ENCODE measurements at regions not wholly inside any gene's neighbourhood (a gene's known extent, or its start where the extent isn't known, plus 50 kb on each side); places are given as distances from the start of the nearest gene placed in this dataset.

DNA sequence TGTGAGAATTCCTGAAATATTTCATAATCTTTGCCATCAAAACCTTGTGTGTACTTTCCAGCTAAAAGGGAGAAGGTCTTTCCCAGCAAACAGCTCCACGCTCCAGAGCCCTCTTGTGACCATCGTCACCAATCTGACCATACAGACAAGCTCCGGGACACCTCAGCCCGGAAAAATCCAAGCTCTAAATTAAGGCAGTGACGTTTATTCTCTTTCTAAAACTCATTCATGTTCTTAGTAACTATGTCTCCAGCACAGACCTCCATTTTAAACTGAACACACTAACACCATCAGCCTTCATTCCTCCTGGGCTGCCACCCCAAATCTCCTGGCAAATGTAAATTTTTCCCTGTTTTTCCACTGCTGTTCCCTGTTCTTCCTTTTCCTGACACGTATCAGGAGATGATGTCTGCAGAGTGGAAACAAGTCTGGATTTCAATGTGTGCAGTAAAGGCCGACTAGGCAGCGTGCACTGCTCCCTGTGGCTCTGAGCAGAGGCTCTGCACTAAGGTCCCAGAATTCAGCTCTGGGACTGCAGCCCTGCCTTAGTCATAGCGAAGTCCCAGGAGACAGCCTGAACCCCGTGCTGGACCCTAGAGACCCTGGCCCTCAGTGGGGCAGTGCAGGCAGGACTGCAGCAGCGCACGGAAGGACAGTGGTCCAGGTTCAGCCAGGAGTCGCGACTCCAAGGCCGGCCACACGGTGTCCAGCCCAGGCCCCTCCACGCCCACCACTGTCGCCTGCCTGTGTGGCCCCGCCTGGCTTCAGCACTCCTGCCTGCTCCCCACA is 452.5 kb upstream of the SALL3 start:
- DNase-seq (ENCODE audit: low read depth in 2 of 2): no peak

DNA sequence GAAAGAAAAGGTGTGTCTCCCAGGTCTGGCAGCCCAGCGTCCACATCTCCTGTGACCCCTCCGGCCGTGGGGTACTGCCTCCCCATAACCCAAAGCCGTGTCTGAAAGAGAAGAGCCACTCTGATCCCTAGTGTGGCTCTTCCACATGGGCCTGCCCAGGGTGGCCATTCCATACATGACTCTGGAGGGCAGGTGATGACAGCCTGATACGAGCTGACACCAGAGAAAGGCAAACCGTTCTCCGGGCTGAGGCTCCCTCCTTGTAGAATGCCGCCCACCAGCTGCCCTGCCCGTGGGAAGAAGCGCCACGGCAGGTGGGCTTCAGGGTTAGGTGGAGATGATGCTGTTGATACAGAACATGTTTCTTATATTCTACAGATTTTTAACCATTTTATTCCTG is 451.6 kb upstream of the SALL3 start:
- no peak for DNase-seq (ENCODE audit: low read depth in 2 of 2)

DNA sequence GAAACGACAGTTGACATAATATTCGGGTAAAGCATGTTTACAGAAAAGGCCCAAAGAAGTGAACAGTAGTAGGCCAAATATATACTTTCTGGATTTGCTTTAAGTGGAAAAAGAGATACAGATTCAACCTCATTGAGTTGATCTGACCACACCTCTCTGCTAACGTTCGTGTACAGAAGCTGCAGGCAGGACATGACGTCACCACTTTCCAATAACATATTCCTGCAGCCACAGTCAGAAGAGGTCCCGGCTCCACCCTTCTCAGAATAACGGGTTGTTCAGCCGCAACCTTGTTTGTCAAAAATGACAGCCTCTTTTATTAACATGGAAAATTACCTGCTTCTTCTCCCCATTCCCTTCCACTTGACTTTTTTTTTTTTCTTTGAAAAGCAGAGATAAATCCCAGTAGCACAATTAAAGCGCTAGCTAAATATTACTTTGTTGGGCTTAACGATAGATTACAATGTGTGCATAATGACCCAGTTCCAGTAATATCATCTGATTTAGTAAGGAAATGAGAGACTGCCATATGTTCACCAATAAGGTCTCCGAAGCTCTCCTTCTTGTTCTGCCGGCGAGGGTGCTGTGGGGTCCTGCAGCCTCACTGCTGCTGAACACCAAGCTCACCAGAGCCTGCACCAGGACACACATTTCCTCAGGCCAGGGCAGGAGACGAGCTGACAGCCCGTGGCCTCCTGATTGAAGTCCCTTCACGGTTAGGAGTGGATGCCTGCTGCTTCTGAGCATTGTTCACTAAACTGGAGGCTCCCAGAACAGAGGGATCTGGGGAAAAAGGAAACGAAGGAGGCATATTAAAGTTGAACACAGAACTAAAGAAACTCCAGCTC is 451.0 kb upstream of the SALL3 start:
- no peak for DNase-seq (ENCODE audit: low read depth in 2 of 2)

DNA sequence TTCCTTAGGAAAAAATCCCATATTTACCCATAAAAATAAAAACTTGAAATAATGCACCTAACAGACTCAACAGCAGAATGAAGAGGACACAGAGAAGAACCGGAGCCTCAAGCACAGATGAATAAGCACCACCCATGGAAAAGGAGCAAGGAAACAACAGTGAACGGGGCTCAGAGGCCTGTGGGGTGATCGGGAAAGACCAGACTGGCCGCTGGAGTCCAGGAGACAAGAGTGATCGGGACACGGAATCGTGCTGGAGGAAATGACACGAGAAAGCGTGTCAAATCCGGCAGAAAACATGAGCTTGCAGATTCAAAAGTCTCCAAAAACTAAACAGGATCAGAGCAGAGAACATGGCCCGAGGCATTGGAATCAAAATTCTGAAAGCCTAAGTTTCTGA is 448.0 kb upstream of the SALL3 start:
- no peak for DNase-seq (ENCODE audit: low read depth in 2 of 2)

DNA sequence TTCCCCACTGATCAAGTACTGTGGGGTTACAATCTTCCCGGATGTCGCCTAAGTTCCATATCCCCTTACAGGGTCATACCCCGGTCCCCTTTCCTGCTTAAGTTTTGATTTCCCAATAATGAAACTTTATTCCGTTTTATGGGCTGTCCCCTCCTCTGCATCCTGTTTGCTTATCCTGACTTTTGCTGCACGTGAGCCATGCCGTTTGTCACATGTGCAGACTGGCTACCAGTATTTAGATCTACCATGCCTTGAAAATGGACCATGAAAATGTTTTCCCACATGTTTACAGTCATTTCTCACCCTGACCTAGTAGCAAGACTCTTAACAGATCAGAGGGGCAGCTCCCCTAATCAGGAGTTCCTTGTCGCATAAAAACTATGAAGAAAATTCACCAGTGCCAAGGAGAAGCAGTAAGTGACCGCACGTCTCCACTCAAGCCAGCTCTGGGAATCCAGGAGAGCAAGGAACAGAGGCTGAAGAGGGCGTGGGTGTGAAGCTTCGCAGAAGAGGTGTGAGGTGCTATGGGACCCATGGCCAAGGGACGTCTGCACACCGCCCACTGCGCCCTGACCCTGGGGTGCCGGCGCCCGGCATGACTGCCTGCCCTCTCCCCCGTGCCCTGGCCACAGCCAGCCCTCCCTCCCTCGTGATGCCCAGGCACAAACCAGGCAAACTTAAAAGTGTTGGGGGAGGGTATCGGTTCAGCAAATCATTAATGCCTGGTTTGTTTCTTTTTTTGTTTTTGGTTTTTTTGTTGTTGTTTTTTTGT is 440.8 kb upstream of the SALL3 start:
- DNase-seq (ENCODE audit: low read depth in 2 of 2): no peak

DNA sequence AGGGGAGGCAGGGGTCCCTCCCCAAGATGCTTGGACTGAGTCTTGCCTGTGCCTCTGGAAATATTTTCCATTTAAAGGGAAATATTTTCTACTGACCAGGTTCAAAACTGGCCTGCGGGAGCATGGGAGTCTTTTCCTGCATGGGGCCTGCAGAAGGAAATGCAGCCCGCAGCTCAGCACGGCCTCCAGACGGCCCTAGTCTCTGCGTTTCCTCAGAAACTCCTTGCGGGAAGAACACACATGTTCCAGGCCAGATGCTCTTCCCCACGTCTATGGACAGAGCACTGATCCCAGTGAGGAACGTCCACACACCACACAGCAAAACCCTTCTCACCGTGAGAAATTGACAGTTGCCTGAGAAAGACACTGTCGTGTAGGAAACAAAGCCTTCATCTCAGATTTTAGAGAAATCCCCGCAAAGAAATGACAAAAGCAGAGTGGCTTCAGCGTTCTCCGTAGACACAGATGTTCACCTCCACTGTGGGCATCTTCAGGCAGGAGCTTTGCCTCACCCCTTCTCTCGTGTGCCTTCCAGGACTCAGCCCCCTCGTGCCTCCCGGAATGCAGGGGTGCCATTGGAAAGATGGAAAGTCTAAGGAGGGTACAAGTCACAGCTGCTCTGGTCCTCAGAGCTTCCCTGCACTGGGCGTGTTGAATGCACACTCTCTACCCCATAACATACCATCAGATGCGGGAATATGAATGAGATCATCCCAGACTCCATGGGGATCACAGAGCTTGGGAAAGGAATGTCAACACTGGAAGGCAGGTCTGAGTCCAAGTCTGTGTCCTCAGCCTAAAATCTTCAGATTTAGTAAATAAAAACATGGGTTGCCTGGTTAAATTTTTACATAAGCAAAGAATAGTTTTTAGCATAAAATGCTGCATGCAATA is 438.7 kb upstream of the SALL3 start:
- DNase-seq (ENCODE audit: low read depth in 2 of 2): no peak

DNA sequence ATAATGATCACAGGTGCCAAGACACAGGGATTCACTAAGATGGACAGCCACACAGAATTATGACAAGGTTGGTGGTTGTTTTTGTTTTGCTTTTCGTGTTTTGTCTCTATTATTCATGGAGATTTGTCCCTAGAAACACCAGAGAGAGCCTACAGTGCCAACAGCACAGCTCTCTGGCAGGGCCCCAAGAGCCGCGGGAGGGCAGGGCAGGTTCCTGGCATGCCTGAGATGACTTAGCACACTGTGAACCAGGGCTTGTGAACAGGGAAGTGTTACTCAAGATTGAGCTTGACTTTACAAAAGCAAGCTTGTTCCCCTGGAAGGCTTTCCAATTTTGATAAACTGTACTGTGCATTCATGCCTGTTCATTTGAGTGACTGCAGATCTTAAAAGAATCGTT is 437.4 kb upstream of the SALL3 start:
- no peak for DNase-seq (ENCODE audit: low read depth in 2 of 2)

DNA sequence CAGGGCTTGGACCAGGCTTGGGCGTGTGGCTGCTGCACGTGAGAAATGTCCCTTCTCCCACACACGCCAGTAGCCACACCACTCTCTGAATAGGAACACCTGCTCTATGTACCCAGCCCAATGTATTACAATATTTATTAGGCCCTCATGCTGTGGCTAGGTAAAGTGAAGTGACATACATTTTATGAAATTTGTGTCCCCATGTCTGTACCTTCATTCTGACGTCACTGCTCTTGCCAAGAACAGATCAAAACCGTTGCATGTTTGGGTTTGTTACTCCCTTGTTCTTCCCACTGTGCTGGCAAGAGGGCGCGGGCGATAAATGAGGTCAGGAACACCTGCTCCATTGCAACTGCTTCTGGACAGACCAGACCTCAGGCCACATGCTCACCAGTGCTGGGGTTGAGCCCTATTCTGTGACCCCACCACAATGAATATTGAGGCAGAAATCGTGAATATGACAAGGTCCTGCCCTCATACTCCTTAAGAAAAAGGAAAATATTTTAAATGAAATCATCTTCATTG is 436.4 kb upstream of the SALL3 start:
- no peak for DNase-seq (ENCODE audit: low read depth in 2 of 2)

DNA sequence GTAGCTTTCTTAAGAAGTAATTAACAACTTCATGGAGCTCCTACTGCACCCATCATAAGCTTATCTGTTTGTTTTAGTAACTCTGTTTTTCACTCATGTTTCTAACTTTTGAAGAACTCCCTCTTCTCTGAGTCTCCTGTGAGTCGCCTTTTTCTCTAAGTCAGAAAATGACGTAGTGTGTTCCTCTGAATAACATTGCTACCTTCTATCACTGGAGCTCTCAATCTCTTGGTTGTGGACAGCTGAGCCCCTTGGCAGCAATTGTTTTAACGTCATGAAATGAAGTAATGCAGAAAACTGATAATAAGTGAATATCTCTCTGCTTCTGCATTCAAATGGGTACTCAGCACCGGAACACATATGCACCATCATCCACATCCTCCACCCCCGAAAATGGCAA is 433.3 kb upstream of the SALL3 start:
- no peak for DNase-seq (ENCODE audit: low read depth in 2 of 2)

DNA sequence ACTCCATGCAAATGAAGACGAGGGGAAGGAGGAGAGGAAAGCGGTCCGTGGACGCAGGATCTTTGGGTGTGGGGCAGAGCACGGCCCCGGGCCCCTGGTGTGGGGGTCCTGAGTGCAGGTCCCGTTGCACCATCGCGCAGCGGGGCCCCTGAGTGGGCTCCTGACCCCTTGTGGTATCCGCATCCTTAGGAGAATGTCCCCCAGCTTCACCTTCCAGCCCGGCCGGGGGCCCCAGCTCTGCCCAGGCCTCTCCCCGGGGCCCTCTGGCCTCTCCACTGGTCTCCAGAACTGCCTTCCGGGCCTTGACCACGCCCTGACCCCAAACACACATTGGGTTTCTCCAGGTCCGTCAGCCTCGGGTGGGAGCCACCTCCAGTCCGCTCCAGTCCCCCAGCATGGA is 431.8 kb upstream of the SALL3 start:
- no peak for DNase-seq (ENCODE audit: low read depth in 2 of 2)

DNA sequence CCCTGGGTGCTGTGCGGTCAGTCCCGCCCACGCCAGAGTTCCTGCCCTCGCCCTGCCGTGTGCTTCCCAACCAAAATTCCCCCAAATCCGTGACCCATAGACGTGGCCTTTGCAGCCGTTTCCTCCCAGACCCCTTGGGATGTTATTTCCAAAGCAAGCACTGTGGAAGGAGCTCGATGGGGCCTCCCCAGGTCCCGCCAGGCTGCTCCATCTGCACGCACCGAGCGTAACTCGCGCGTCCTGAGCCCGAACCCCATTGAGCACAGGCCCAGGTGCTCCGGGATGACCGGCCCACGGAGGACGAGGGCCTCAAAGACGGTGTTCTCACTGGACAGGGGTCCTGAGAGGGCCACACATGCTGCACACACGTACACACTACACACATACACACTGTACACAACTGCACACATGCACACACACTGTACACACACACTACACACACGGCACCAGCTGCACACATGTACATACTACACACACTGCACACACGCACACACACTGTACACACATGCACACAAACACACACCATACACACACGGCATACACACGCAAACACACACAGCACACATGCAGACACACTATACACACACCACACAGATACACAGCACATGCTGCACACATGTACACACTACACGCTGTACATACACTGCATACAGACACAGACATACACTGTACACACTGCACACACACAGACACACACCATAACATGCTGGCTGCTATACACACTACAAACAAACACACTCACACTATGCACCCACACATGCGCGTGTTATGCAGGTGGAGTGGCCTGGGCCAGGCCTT is 431.2 kb upstream of the SALL3 start:
- DNase-seq (ENCODE audit: low read depth in 2 of 2): no peak

DNA sequence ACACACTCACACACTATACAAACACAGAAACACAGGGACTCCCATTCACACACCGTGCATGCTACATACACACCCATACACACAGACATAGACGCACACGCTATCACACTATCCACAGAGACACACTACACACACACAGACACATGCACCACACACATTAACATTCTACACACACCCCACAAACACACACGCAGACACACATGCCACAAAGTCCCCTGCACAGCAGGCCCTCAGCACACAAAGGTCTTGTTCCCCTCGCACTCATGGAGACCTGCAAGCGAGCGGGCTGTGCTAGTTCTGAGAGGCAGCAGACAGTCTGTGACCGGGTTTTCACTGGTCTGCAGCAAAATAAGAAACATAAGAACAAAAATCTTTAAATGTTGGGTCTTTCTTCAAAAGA is 429.6 kb upstream of the SALL3 start:
- no peak for DNase-seq (ENCODE audit: low read depth in 2 of 2)

DNA sequence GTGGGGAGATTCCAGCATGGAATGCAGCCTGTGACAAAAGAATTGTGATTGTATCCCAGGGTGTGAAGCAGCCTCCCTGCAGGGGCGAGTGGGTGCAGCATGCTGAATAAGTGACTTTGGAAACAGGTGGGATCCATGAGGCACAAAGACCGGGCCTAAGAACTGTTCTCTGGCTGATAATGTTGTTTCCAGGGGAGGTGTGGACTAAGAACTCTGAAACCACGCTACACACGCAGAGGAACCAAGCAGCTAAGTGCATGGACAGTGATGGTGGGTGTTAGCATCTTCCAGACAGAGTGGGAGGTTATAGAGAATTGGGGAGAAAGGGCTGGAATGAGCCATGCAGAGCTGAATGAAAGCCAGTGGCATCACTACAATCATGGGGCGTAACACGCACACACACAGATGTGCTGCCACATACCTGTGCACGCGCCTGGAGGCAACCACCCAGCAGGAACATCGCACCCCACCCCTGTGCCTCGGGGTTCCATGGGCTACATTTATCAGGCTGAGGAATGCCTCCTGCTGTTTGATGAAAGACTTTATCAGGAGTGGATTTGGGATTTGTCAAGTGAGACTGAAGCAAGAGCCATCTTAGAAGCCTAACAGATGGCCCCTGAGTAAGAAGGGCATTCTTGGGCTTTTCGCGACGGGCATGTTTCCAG is 424.5 kb upstream of the SALL3 start:
- no peak for DNase-seq (ENCODE audit: low read depth in 2 of 2)

DNA sequence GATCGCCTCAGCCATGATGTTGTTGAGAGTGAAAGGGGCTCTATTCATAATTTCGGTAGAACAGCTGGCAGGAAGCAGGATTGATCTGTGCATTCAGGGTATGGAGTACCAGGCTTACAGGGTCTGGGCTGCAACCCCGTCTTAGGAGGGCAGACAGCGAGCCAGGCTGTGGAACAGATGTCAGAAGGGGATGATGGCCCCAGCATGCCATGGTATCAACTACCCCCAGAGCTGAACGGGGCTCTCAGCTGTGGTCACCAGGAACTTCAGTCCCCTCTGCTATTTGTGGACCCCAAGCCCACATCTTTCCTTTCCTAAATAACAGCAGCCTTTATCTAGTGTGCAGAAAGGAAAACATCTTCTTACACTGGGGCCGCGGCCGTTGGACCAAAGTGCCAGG is 422.2 kb upstream of the SALL3 start:
- no peak for DNase-seq (ENCODE audit: low read depth in 2 of 2)

DNA sequence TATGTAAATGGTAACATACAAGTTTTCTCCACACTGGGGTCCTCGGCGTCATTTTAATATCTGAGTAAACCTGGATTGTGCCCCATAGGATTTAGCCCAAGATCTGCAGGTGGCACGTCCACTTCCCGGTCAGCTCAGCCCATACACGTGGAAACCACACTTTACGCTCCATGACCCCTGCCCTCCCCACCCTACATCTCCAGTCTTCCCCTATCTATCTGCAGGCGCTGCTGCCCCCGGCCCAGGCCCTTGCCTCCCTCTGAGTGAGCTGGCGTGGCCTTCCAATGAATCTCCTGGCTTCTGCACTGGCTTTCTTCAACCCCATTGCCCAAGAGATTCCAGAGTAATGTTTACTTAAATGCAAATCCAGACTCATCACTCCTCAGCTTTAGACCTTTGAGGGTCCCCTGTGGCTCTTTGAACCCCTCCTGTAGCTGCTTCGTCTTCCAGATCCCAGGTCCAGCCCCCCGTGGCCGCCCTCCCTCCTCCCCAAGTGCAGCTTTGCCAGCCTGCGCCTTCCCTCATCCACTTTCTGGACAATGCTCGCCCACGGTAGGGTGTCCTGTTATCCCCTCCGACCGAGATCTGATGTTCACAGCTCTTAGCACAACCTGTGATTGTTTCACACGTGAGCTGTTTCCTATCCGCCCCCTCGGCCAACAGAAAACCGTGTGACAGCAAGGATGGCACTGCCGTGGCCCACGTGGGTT is 421.4 kb upstream of the SALL3 start:
- no peak for DNase-seq (ENCODE audit: low read depth in 2 of 2)

DNA sequence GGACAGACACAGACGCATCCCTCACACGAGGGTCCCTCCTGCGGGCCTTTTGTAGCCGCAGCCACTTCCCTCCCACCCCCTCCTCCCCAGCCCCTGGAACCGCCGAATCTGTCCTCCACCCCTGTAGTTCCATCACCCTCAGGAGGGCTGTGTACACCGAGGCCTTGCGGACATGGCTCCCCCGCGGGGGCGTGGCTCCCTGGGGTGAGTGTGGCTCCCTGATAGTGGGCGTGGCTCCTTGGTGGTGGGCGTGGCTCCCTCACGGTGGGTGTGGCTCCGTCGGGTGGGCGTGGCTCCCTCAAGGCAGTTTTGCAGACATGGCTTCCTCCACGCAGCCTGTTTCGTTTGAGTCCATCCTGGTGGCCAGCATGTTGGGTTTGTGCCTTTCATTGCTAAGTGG is 420.7 kb upstream of the SALL3 start:
- no peak for DNase-seq (ENCODE audit: low read depth in 2 of 2)

DNA sequence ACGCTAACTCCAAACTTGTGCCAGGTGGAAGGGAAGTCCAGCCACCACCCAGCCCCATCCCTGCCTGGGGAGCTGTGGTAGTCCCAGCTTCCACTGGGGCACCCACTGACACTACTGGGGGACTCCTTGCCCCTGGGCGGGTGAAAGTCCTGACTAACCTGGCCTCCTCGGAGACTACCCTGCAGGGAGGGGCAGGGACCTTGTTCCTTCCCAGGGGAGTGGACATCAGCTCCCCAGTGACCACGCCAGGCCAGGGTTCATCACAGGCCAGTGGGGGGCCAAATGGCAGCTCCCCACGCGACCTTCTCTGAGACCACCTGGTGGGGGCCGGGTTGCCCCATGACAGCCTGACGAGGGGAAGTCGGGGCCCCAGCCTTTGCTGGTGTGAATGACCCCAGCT is 420.0 kb upstream of the SALL3 start:
- DNase-seq (ENCODE audit: low read depth in 2 of 2): no peak

DNA sequence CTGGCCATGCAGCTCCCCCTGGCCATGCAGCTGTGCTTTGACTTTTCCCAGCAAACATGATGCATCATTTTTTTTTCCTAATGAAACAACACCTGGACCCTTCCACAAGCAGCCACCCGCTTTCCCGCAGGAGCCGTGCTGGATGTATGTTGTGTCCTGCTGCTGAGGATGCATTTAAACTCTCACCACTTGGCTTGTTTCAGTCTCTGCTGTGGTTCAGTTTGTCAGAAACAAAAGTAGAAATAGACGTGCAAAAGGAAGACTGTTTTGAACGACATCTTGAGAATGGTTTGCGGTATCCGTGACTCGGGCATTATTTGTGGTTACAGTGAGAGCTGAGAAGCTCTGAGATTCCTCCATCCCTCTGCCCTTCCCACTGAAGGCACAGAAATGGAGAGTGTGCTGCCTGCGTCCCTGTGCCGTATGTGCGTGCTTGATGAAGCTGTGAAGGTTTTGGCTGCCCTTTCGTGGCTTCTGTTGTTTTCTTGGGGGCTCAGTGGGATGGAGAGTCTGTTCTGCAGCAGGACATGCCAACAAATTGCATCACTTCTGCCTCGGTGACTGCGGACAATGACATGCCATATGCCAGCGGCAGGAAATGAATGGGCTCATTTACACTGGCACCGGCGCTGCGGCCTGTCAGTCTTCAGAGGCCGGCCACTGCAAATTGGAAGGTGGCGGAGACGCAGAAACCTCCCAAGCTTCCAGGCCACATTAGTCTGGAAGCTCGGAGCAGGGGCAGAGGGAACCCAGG is 417.7 kb upstream of the SALL3 start:
- no peak for DNase-seq (ENCODE audit: low read depth in 2 of 2)

Data from stimulated activated CD8-positive, alpha-beta memory T cell treated with anti-CD3 and anti-CD28 coated beads, Interleukin-7, amount 100 ng/mL, for 4 hours (primary cell).